H1 (cell line): ENCODE measurements at regions not wholly inside any gene's neighbourhood (a gene's known extent, or its start where the extent isn't known, plus 50 kb on each side); places are given as distances from the start of the nearest gene placed in this dataset.

ENCODE experiments used
- BCL11A ChIP-seq, 2 experiments: IDR thresholded peaks; one replicate each; pipeline ENCODE4 v1.6.1; 2011; ENCODE audit warnings: low read depth in 2 of 2, low read length in 2 of 2, mild to moderate bottlenecking in 2 of 2
- CHD7 ChIP-seq: fragments of 300-600 bp; sonication (generic); IDR thresholded peaks from 2 replicates; pipeline ENCODE4 v1.7.1; 2012; ENCODE audit warnings: low read length, moderate library complexity, mild to moderate bottlenecking, inconsistent platforms; ENCODE audit not compliant: insufficient replicate concordance
- CTCF ChIP-seq, 3 experiments: IDR thresholded peaks; 1 replicate in 2 of 3; 2 replicates in 1 of 3; pipeline versions ENCODE4 v1.5.1 to v1.6.1; 2011; ENCODE audit warnings: low read length in 3 of 3, mild to moderate bottlenecking in 3 of 3, inconsistent platforms in 2 of 3, low read depth in 1 of 3, moderate library complexity in 1 of 3; ENCODE audit not compliant: insufficient read depth in 1 of 3; ENCODE audit errors: control extremely low read depth in 1 of 3
- SUZ12 ChIP-seq: fragments of 200-600 bp; sonication (generic); IDR thresholded peaks from 2 replicates; pipeline ENCODE4 v1.6.1; 2012; ENCODE audit warnings: mild to moderate bottlenecking, inconsistent platforms, low read length, moderate library complexity, mixed read lengths
- TAF7 ChIP-seq: optimal IDR thresholded peaks from 2 replicates; pipeline ENCODE3; 2011; ENCODE audit warnings: low read depth, mild to moderate bottlenecking, inconsistent platforms, low read length, moderate library complexity, borderline replicate concordance
- TEAD4 ChIP-seq: IDR thresholded peaks from 2 replicates; pipeline ENCODE4 v1.6.1; 2012; ENCODE audit warnings: low read depth, low read length, inconsistent platforms, mixed read lengths

- TF ChIP-seq CHD7 = no peak
- no peak for TF ChIP-seq TAF7
- TF ChIP-seq SUZ12 = no peak
- no peak for TF ChIP-seq CTCF (IDR thresholded peaks at IDR 0.05; ENCODE audit: control extremely low read depth in 1 of 3, insufficient read depth in 1 of 3, low read depth in 1 of 3, low read length in 3 of 3)
- no peak for TF ChIP-seq BCL11A (IDR thresholded peaks at IDR 0.05; ENCODE audit: low read depth in 2 of 2, low read length in 2 of 2)
- TF ChIP-seq TEAD4 = no peak
Observed at GRCh38 chr3:153028381-153028780, 133.6 kb upstream of the RAP2B start (continued).
